NCI-H1105 treated with DMSO at 0.1 percent for 48 hours (cell line): ENCODE measurements at regions not wholly inside any gene's neighbourhood (a gene's known extent, or its start where the extent isn't known, plus 50 kb on each side); places are given as distances from the start of the nearest gene placed in this dataset.
A peak's percentile ranks its signal among the peaks of the same experiment; 100 is the strongest.

ENCODE experiments used
- DNase-seq: peaks from one replicate; lab custom pipeline; 2025; lab: John Stamatoyannopoulos, UW

- no peak for DNase-seq
Observed at GRCh38 chr2:19138264-19138825, 220.1 kb downstream of the OSR1 start.

GRCh38 chr2:19137433-19137832 lies 221.0 kb downstream of the OSR1 start:
- no peak for DNase-seq

- DNase-seq = no peak
Observed at GRCh38 chr2:19132967-19133366, 225.5 kb downstream of the OSR1 start.

GRCh38 chr2:19131871-19132270 lies 226.6 kb downstream of the OSR1 start:
- DNase-seq = no peak

GRCh38 chr2:19128148-19128547 lies 230.3 kb downstream of the OSR1 start:
- DNase-seq = no peak

GRCh38 chr2:19127616-19128015 lies 230.8 kb downstream of the OSR1 start:
- DNase-seq = peak; percentile 19

- no peak for DNase-seq
Observed at GRCh38 chr2:19125901-19126680, 232.3 kb downstream of the OSR1 start.

- no peak for DNase-seq
Observed at GRCh38 chr2:19124135-19124534, 234.3 kb downstream of the OSR1 start.

GRCh38 chr2:19123556-19123955 lies 234.9 kb downstream of the OSR1 start:
- DNase-seq = no peak

- no peak for DNase-seq
Observed at GRCh38 chr2:19122220-19122619, 236.2 kb downstream of the OSR1 start.

- DNase-seq = no peak
Observed at GRCh38 chr2:19120941-19121750, 237.3 kb downstream of the OSR1 start.

- DNase-seq = no peak
Observed at GRCh38 chr2:19120181-19120580, 238.2 kb downstream of the OSR1 start.

GRCh38 chr2:19119326-19120001 lies 239.0 kb downstream of the OSR1 start:
- no peak for DNase-seq

GRCh38 chr2:19116918-19117317 lies 241.5 kb downstream of the OSR1 start:
- DNase-seq = no peak

GRCh38 chr2:19114754-19115231 lies 243.6 kb downstream of the OSR1 start:
- no peak for DNase-seq

GRCh38 chr2:19114126-19114525 lies 244.3 kb downstream of the OSR1 start:
- no peak for DNase-seq

- no peak for DNase-seq
Observed at GRCh38 chr2:19111354-19111753, 247.1 kb downstream of the OSR1 start.

GRCh38 chr2:19109518-19109917 lies 248.9 kb downstream of the OSR1 start:
- no peak for DNase-seq

GRCh38 chr2:19106376-19106775 lies 252.0 kb downstream of the OSR1 start:
- DNase-seq = no peak

GRCh38 chr2:19104503-19104902 lies 253.9 kb downstream of the OSR1 start:
- no peak for DNase-seq

GRCh38 chr2:19102696-19103423 lies 255.6 kb downstream of the OSR1 start:
- DNase-seq = no peak

- DNase-seq = no peak
Observed at GRCh38 chr2:19101968-19102367, 256.5 kb downstream of the OSR1 start.
